ENCODE measurements at regions not wholly inside any gene's neighbourhood (a gene's known extent, or its start where the extent isn't known, plus 50 kb on each side); places are given as distances from the start of the nearest gene placed in this dataset.

- no peaks in the 10 kb centered on the region for H3K4me1 ChIP-seq (ENCODE audit: control insufficient read depth, insufficient read depth, low read length)
- ATAC-seq (no peak), DNase-seq (no peak)
- Mint-ChIP-seq H3K27ac (no peak overlapping the region), H3K36me3 (no peaks in the 10 kb centered on the region), H3K27me3 (ENCODE audit: low read depth in 2 of 2) (peaks cover 8% of the 10 kb centered on the region in 2 donors), H3K9me3 (no peaks in the 10 kb centered on the region), H3K4me1 (no peaks in the 10 kb centered on the region), H3K4me3 (no peak overlapping the region)
- TF ChIP-seq CTCF (IDR thresholded peaks at IDR 0.05), result no peak
- 88% methylated on average over 10 of the region's 10 CpGs for WGBS (ENCODE audit: insufficient coverage)
- no peaks in the 10 kb centered on the region for H3K36me3 ChIP-seq (ENCODE audit: control insufficient read depth, insufficient read depth, low read length)
- intact Hi-C loops (cut with micrococcal nuclease), result no loop called here
- no peak overlapping the region for H3K4me3 ChIP-seq (ENCODE audit: low read length)
- no peak overlapping the region for H3K27ac ChIP-seq (ENCODE audit: low read length)
- no peaks in the 10 kb centered on the region for H3K9me3 ChIP-seq (ENCODE audit: control insufficient read depth, insufficient read depth, low read length)
- no peaks in the 10 kb centered on the region for H3K27me3 ChIP-seq (ENCODE audit: control insufficient read depth, insufficient read depth, low read length)
Measured at GRCh38 chr22:47298017-47298785, 535.8 kb downstream of the TBC1D22A start.

GRCh38 chr22:47297261-47298016, 535.0 kb downstream of the TBC1D22A start:
- Histone ChIP-seq H3K4me1 (ENCODE audit: control insufficient read depth, insufficient read depth, low read length) (no peaks in the 10 kb centered on the region), H3K27ac (ENCODE audit: low read length) (no peak overlapping the region), H3K36me3 (ENCODE audit: control insufficient read depth, insufficient read depth, low read length) (no peaks in the 10 kb centered on the region), H3K4me3 (ENCODE audit: low read length) (no peak overlapping the region), H3K27me3 (ENCODE audit: control insufficient read depth, insufficient read depth, low read length) (no peaks in the 10 kb centered on the region), H3K9me3 (ENCODE audit: control insufficient read depth, insufficient read depth, low read length) (no peaks in the 10 kb centered on the region)
- no peak overlapping the region for H3K4me3 Mint-ChIP-seq
- H3K27me3 Mint-ChIP-seq (ENCODE audit: low read depth in 2 of 2), result peaks cover 8 to 9% of the 10 kb centered on the region in 2 donors
- WGBS (ENCODE audit: insufficient coverage), result 85% methylated on average over 20 of the region's 20 CpGs
- ATAC-seq, result no peak
- H3K27ac Mint-ChIP-seq, result no peak overlapping the region
- no peaks in the 10 kb centered on the region for H3K4me1 Mint-ChIP-seq
- no peak for DNase-seq
- TF ChIP-seq CTCF (IDR thresholded peaks at IDR 0.05), result no peak
- H3K9me3 Mint-ChIP-seq, result no peaks in the 10 kb centered on the region
- H3K36me3 Mint-ChIP-seq, result no peaks in the 10 kb centered on the region
- intact Hi-C loops (cut with micrococcal nuclease), result no loop called here

GRCh38 chr22:47296405-47297260, 534.2 kb downstream of the TBC1D22A start:
- Histone ChIP-seq H3K27ac (ENCODE audit: low read length) (no peak overlapping the region), H3K9me3 (ENCODE audit: control insufficient read depth, insufficient read depth, low read length) (no peaks in the 10 kb centered on the region), H3K4me1 (ENCODE audit: control insufficient read depth, insufficient read depth, low read length) (no peaks in the 10 kb centered on the region), H3K27me3 (ENCODE audit: control insufficient read depth, insufficient read depth, low read length) (no peaks in the 10 kb centered on the region), H3K4me3 (ENCODE audit: low read length) (no peak overlapping the region), H3K36me3 (ENCODE audit: control insufficient read depth, insufficient read depth, low read length) (no peaks in the 10 kb centered on the region)
- intact Hi-C loops (cut with micrococcal nuclease), result no loop called here
- DNase-seq, result no peak
- no peaks in the 10 kb centered on the region for H3K9me3 Mint-ChIP-seq
- ATAC-seq, result no peak
- H3K27me3 Mint-ChIP-seq (ENCODE audit: low read depth in 2 of 2), result peaks cover 8 to 9% of the 10 kb centered on the region in 2 donors
- H3K4me1 Mint-ChIP-seq, result no peaks in the 10 kb centered on the region
- no peaks in the 10 kb centered on the region for H3K36me3 Mint-ChIP-seq
- WGBS (ENCODE audit: insufficient coverage), result 77% methylated on average over 23 of the region's 25 CpGs
- no peak for TF ChIP-seq CTCF (IDR thresholded peaks at IDR 0.05)
- no peak overlapping the region for H3K4me3 Mint-ChIP-seq
- no peak overlapping the region for H3K27ac Mint-ChIP-seq
